Adipocyte (in vitro differentiated cells): ENCODE measurements at regions not wholly inside any gene's neighbourhood (a gene's known extent, or its start where the extent isn't known, plus 50 kb on each side); places are given as distances from the start of the nearest gene placed in this dataset.

Source experiments
- DNase-seq: peaks from one replicate; pipeline ENCODE4 v3.0.0-alpha.2; 2015; ENCODE audit warnings: low read depth
- H3K27me3 ChIP-seq: replicated peaks from 2 replicates; pipeline ENCODE4 v1.7.0; 2013; ENCODE audit warnings: mild to moderate bottlenecking, low read length, moderate library complexity; ENCODE audit not compliant: control insufficient read depth, insufficient read depth
- H3K36me3 ChIP-seq: 2 replicates; pipeline ENCODE4 v1.7.0; 2013; ENCODE audit warnings: low read length, mild to moderate bottlenecking, moderate library complexity; ENCODE audit not compliant: control insufficient read depth, insufficient read depth, severe bottlenecking
- H3K4me1 ChIP-seq: 2 replicates; pipeline ENCODE4 v1.7.0; 2013; ENCODE audit warnings: mild to moderate bottlenecking, low read length, moderate library complexity; ENCODE audit not compliant: control insufficient read depth, insufficient read depth
- H3K4me3 ChIP-seq: 2 replicates; pipeline ENCODE4 v1.7.0; 2013; ENCODE audit warnings: mild to moderate bottlenecking, low read length, moderate library complexity
- H3K9ac ChIP-seq: 2 replicates; pipeline ENCODE4 v1.7.0; 2013; ENCODE audit warnings: mild to moderate bottlenecking, low read length, moderate library complexity
- H3K9me3 ChIP-seq: 2 replicates; pipeline ENCODE4 v1.7.0; 2013; ENCODE audit warnings: mild to moderate bottlenecking, low read length, moderate library complexity; ENCODE audit not compliant: control insufficient read depth

DNA sequence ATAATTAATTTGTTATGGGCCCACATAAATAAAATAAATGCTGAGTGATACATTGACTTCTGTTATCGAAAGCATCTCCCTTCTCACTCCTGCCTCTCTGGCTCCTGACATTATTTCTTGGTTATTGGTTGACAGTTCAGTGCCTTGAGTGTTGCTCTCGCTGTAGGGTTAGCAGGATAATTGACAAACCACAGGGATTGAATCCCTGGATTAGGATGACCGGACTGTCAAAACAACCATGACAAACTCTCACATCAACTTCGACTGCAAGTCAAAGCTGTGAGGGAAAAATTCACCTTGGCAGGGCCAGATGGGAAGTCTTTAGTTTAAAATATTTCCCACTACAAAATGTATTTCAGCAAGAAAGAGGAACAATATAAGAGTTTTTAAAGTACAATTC lies 245.4 kb upstream of the TFAP2D start:
- Histone ChIP-seq H3K4me3 (no peak overlapping the region), H3K9me3 (no peaks in the 10 kb centered on the region), H3K27me3 (no peaks in the 10 kb centered on the region), H3K36me3 (no peaks in the 10 kb centered on the region), H3K9ac (no peak overlapping the region), H3K4me1 (no peaks in the 10 kb centered on the region)
- no peak for DNase-seq

DNA sequence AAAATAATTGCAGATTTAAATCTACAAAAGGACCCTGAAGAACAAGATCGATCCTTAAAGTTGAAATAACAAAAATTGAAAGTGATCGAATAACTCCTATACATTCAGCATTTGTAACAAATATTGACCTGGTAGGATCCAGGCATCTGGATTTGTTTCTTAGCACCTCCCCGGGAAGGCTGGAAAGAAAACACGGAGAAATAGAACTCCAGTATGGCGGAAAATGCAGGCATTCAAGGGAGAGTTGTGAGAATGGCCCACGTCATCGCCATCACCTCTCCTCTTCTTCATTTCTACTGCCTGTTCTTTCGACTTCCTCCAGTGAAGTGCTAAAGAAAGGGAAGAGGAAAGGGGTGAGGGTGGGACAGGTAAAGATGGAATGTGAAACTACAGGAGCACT lies 242.3 kb upstream of the TFAP2D start:
- H3K9me3 ChIP-seq: no peaks in the 10 kb centered on the region
- no peaks in the 10 kb centered on the region for H3K36me3 ChIP-seq
- H3K27me3 ChIP-seq: no peaks in the 10 kb centered on the region
- H3K4me1 ChIP-seq: no peaks in the 10 kb centered on the region
- DNase-seq: no peak
- no peak overlapping the region for H3K4me3 ChIP-seq
- no peak overlapping the region for H3K9ac ChIP-seq

DNA sequence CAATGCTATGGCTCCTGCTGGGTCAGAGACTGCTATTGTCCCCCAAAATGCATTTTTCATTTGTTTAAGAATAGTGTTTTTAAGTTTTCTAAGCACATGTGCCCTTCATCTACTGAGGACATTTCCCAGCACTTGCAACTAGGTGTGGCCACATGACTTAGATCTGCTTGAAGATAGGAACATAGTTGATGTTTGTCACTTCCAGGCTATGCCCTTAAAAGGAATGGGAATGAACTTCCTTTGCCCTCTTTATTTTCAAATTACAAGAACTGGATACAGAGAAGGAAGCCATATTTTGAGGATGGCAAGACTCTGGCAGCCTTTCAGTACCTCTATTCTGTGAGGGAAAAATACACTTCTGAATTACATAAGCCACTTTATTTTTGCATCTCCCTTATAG lies 203.0 kb upstream of the TFAP2D start:
- DNase-seq: no peak
- no peaks in the 10 kb centered on the region for H3K9me3 ChIP-seq
- no peak overlapping the region for H3K4me3 ChIP-seq
- no peaks in the 10 kb centered on the region for H3K4me1 ChIP-seq
- H3K27me3 ChIP-seq: no peaks in the 10 kb centered on the region
- H3K36me3 ChIP-seq: no peaks in the 10 kb centered on the region
- H3K9ac ChIP-seq: no peak overlapping the region

DNA sequence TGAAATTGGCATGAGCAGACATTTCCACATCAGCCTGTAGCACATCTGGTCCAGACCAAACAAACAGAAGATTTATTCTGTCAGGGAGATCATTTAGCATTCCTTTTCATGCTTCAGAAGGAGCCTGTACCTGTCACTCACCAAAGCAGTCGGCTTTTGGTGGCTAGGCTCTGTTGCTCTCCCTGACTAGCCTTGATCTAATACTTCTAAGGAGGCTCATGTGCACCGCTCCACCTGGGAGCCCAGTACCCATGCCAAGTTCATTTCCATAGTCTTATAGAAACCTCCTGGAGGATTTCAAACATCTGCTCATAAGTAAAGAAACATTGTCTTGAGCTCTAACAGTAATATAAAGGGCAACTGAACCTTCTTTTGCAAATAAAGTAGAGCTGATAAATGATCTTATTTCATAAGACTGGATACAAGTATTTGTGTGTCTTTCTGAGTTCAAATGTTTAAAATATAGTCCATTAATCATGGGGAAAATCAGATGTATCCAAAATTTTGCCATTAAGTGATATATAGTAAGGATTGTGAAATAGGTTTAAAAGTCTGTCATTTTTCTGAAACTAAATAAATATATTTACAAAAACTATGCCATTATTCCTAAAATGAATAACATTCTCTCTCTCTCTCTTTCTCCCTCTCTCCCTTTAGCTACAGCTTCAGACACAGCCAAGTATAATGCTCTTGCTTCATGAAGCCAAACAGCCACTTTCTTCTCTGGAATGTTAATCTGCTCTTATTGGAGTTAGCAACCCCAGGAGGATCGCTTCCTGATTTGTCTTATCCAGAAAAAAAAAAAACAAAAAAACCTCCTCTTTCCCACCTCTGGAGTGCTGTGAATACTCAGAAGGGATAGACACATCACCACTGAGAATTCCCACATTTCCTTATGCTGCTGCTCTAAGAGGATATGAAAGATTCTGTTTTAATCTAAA lies 192.7 kb upstream of the TFAP2D start:
- no peaks in the 10 kb centered on the region for H3K4me1 ChIP-seq
- no peaks in the 10 kb centered on the region for H3K36me3 ChIP-seq
- no peak for DNase-seq
- H3K9ac ChIP-seq: no peak overlapping the region
- no peak overlapping the region for H3K4me3 ChIP-seq
- H3K27me3 ChIP-seq: no peaks in the 10 kb centered on the region
- no peaks in the 10 kb centered on the region for H3K9me3 ChIP-seq

DNA sequence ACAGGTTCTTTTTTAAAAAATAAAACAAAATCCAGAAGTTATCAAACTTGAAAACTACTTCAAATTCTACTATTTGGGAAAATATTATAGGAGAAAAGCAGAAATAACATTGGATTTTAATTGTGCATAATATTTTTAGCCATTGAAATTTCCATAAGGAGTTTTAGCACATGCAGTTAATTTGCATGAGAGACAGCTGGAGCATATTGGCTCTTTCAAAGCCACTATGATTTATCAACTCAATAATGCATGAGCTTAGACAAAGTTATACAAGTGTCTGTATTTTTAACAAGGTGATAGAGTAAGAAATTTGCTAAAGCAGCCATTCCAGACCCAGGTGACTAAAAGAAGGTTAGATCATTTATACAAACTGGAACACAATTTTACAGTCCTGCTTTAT lies 189.0 kb upstream of the TFAP2D start:
- H3K9ac ChIP-seq: no peak overlapping the region
- no peak for DNase-seq
- no peak overlapping the region for H3K4me3 ChIP-seq
- H3K27me3 ChIP-seq: no peaks in the 10 kb centered on the region
- H3K9me3 ChIP-seq: no peaks in the 10 kb centered on the region
- H3K36me3 ChIP-seq: no peaks in the 10 kb centered on the region
- H3K4me1 ChIP-seq: no peaks in the 10 kb centered on the region

DNA sequence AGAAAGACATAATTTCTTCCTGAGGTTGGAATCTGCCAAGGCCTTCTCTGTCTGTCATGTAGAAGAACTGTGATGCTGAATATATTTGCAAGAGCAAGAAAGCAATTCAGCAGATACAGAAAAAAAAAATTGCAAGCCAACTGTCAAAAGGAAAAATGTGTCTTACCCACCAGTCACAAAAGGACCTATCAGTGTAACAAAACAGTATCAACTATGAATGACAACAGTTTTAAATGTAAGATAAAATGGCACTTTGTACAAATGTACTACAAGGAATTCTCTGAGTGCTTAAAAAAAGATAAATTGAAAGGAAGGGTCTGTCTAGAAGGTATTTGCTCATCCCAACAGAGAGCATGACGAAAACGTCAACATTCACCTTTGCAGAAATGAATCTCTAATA lies 185.3 kb upstream of the TFAP2D start:
- H3K9me3 ChIP-seq: no peaks in the 10 kb centered on the region
- H3K27me3 ChIP-seq: no peaks in the 10 kb centered on the region
- no peaks in the 10 kb centered on the region for H3K4me1 ChIP-seq
- H3K4me3 ChIP-seq: no peak overlapping the region
- no peak for DNase-seq
- no peak overlapping the region for H3K9ac ChIP-seq
- no peaks in the 10 kb centered on the region for H3K36me3 ChIP-seq

DNA sequence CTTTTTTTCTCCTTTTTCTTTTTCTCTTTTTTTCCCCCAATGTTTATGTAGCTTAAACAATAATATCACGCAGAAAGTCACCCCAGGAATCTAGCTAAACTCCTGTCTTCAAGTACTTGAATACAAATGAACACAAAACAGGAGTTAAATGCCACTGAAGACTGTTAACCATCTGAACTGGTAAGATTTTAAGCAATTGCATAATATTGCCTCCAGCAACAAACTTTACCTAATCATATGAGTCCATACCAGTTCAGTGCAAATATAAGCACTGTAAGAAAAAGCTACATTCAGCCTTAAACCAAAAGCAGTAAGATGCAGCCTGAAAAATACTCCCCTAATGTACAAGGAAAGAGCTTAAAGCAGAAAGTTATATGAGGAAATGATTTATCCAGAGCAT lies 173.9 kb upstream of the TFAP2D start:
- Histone ChIP-seq H3K4me3 (no peak overlapping the region), H3K36me3 (no peaks in the 10 kb centered on the region), H3K9me3 (no peaks in the 10 kb centered on the region), H3K4me1 (no peaks in the 10 kb centered on the region), H3K9ac (no peak overlapping the region), H3K27me3 (no peaks in the 10 kb centered on the region)
- no peak for DNase-seq

DNA sequence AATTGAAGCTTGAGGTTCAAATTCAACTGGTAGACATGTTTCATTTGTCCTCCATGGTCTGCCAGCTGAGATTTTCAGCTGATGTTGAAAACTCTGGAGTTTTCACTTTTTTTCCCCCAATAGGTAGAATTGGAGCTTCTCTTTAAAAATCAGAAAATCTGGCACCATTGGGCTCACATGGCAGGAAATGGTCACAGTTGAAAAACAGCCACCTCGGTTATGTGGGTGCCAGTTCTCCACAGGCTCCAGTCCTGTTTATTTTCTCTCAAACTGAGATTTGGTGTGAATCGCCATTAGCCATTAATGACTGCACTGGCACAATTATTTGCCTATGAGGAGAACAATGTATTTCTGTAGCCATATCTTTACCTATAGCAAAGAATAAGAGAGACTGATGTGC lies 171.4 kb upstream of the TFAP2D start:
- Histone ChIP-seq H3K9me3 (no peaks in the 10 kb centered on the region), H3K4me3 (no peak overlapping the region), H3K9ac (no peak overlapping the region), H3K4me1 (no peaks in the 10 kb centered on the region), H3K27me3 (no peaks in the 10 kb centered on the region), H3K36me3 (no peaks in the 10 kb centered on the region)
- DNase-seq: no peak

DNA sequence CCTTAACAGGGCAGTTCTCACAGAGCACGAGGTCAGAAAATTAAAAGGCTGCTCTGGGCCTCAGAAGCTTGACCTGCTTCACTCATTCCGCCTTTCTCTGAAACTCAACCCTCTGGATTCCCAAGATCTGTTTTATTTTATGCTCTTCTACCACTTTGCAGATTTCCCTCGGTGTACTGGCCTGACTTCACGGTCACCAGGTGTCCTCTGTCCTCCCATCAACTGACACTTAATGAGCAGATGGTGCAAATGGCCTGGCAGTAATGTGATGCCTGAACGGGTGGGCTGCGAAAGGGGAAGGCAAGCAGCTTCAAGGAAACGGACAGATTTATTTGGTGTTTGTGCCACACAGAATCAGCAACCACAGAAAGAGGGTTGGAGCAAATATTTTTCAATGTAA lies 169.7 kb upstream of the TFAP2D start:
- Histone ChIP-seq H3K36me3 (no peaks in the 10 kb centered on the region), H3K9me3 (no peaks in the 10 kb centered on the region), H3K27me3 (no peaks in the 10 kb centered on the region), H3K4me3 (no peak overlapping the region), H3K9ac (no peak overlapping the region), H3K4me1 (no peaks in the 10 kb centered on the region)
- DNase-seq: no peak

DNA sequence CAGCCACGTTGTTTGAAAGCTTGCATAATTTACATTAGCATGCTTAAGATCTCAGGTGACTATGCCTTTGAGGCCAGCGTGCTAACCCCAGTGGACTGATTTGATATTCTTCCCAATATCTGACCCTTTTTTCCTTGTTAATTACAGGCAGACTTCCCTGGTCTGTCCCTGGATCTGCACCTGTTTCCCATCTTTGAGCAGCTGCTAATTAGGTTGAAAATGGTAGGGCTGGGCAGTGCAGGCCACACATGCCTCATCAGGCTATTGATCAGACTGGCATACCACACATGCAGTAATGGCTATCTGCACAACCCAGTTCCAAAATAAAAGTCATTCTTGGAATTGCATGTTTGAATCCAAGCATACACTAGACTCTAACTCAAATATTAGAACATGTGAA lies 164.3 kb upstream of the TFAP2D start:
- H3K4me1 ChIP-seq: no peaks in the 10 kb centered on the region
- no peaks in the 10 kb centered on the region for H3K36me3 ChIP-seq
- peaks cover 3% of the 10 kb centered on the region for H3K9me3 ChIP-seq
- H3K4me3 ChIP-seq: no peak overlapping the region
- H3K9ac ChIP-seq: no peak overlapping the region
- DNase-seq: no peak
- no peaks in the 10 kb centered on the region for H3K27me3 ChIP-seq

DNA sequence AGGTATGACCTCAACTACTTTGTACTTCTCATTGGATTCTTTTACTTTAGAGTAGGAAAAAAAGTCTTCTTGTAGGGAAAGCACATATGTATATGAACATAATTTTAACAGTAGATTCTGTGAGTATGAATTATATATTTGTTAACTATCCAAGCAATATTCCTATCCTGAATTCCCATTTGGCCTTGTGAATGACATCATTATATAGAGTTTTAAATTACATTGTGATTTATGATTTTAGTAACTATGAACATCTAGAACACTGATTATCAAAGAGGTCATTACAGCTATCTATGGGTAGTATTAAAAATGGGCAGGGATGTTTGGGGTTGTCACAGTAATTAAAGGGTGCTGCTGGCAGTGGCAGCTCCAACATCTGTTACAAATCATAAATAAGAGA lies 163.9 kb upstream of the TFAP2D start:
- Histone ChIP-seq H3K4me3 (no peak overlapping the region), H3K9ac (no peak overlapping the region), H3K36me3 (no peaks in the 10 kb centered on the region), H3K27me3 (no peaks in the 10 kb centered on the region), H3K4me1 (no peaks in the 10 kb centered on the region), H3K9me3 (peaks cover 5% of the 10 kb centered on the region)
- DNase-seq: no peak

DNA sequence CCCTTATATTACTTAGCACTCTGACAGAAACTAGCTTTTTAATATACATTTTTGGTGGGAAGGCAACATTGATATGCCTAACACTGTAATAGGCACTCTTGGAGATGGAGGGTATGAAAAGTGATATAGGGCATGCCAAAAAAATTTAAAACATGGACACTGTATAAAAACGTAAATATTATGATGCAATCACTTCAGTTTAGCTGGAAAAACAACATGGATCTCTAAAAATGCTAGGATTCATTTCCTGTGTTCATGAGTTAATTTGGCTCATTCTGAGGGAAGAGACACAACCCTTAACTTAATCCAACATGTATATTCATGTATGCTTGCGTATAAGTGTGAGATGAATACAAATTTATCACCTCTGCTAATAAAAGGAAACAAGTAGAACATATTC lies 157.3 kb upstream of the TFAP2D start:
- Histone ChIP-seq H3K9me3 (peaks cover 8% of the 10 kb centered on the region), H3K27me3 (no peaks in the 10 kb centered on the region), H3K4me1 (no peaks in the 10 kb centered on the region), H3K36me3 (no peaks in the 10 kb centered on the region), H3K4me3 (no peak overlapping the region), H3K9ac (no peak overlapping the region)
- DNase-seq: no peak
